Glutamatergic neuron (in vitro differentiated cells): ENCODE measurements at regions not wholly inside any gene's neighbourhood (a gene's known extent, or its start where the extent isn't known, plus 50 kb on each side); places are given as distances from the start of the nearest gene placed in this dataset.

Experiments used
- DNase-seq: peaks from one replicate; pipeline ENCODE4 v3.0.0; 2022
- H3K27ac Mint-ChIP-seq: one replicate; pipeline ENCODE4 v1.8.0; 2020; ENCODE audit warnings: mild to moderate bottlenecking, mixed read lengths, inconsistent platforms; ENCODE audit not compliant: unreplicated experiment
- H3K27me3 Mint-ChIP-seq: one replicate; pipeline ENCODE4 v1.8.0; 2020; ENCODE audit warnings: mild to moderate bottlenecking, moderate library complexity, mixed read lengths, inconsistent platforms; ENCODE audit not compliant: unreplicated experiment
- H3K36me3 Mint-ChIP-seq: one replicate; pipeline ENCODE4 v1.8.0; 2020; ENCODE audit warnings: mild to moderate bottlenecking, mixed read lengths, inconsistent platforms; ENCODE audit not compliant: unreplicated experiment
- H3K4me1 Mint-ChIP-seq: one replicate; pipeline ENCODE4 v1.8.0; 2020; ENCODE audit warnings: mild to moderate bottlenecking, low read depth, mixed read lengths, inconsistent platforms; ENCODE audit not compliant: unreplicated experiment
- H3K4me3 Mint-ChIP-seq: one replicate; pipeline ENCODE4 v1.8.0; 2020; ENCODE audit warnings: mild to moderate bottlenecking, mixed read lengths, inconsistent platforms; ENCODE audit not compliant: unreplicated experiment
- H3K9me3 Mint-ChIP-seq: one replicate; pipeline ENCODE4 v1.8.0; 2020; ENCODE audit warnings: mild to moderate bottlenecking, moderate library complexity, mixed read lengths, inconsistent platforms; ENCODE audit not compliant: unreplicated experiment
- CTCF ChIP-seq: fragments of 200-600 bp; sonication (generic); IDR thresholded peaks from one replicate; pipeline ENCODE4 v1.5.0; 2021; ENCODE audit not compliant: partially characterized antibody, unreplicated experiment

- no peak for DNase-seq
- Mint-ChIP-seq H3K27me3 (no peaks in the 10 kb centered on the region), H3K9me3 (no peaks in the 10 kb centered on the region), H3K4me3 (no peak overlapping the region), H3K27ac (no peak overlapping the region), H3K36me3 (no peaks in the 10 kb centered on the region), H3K4me1 (peaks cover 3% of the 10 kb centered on the region)
- TF ChIP-seq CTCF = no peak
Observed at GRCh38 chr12:13505636-13506035, 309.1 kb downstream of the EMP1 start.

GRCh38 chr12:13505224-13505623, 308.7 kb downstream of the EMP1 start:
- H3K4me3 Mint-ChIP-seq = no peak overlapping the region
- no peak for DNase-seq
- no peak for TF ChIP-seq CTCF
- H3K9me3 Mint-ChIP-seq = no peaks in the 10 kb centered on the region
- H3K27me3 Mint-ChIP-seq = no peaks in the 10 kb centered on the region
- H3K27ac Mint-ChIP-seq = no peak overlapping the region
- H3K36me3 Mint-ChIP-seq = no peaks in the 10 kb centered on the region
- H3K4me1 Mint-ChIP-seq = peaks cover 3% of the 10 kb centered on the region

GRCh38 chr12:13504736-13505135, 308.2 kb downstream of the EMP1 start:
- Mint-ChIP-seq H3K27me3 (peaks cover 1% of the 10 kb centered on the region), H3K27ac (no peak overlapping the region), H3K9me3 (no peaks in the 10 kb centered on the region), H3K36me3 (no peaks in the 10 kb centered on the region), H3K4me3 (no peak overlapping the region), H3K4me1 (peaks cover 3% of the 10 kb centered on the region)
- no peak for DNase-seq
- no peak for TF ChIP-seq CTCF

DNA sequence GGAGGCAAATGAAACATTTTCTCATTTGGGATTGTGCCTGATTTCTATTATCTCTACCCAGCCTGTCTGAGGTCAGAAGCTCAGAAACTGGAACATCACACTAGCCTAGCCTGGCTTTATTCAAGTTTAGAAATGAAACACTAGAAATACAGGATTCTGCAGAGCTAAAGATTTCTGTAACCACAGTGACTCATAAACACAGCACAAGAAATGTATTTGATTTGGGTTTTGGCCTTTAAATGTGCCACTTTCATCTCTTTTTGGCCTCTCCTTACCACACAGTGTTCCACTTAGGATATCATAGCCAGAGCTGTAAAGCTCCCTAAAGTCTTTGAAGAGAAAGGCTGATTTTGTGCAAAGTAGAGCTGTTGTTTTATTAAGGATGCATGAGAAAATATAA, 307.5 kb downstream of the EMP1 start:
- H3K27ac Mint-ChIP-seq = no peak overlapping the region
- H3K4me1 Mint-ChIP-seq = peaks cover 3% of the 10 kb centered on the region
- no peak for DNase-seq
- no peaks in the 10 kb centered on the region for H3K9me3 Mint-ChIP-seq
- H3K4me3 Mint-ChIP-seq = no peak overlapping the region
- TF ChIP-seq CTCF = no peak
- no peaks in the 10 kb centered on the region for H3K36me3 Mint-ChIP-seq
- H3K27me3 Mint-ChIP-seq = peaks cover 7% of the 10 kb centered on the region

GRCh38 chr12:13503094-13503835, 306.7 kb downstream of the EMP1 start:
- DNase-seq = no peak
- no peak overlapping the region for H3K27ac Mint-ChIP-seq
- no peak for TF ChIP-seq CTCF
- peaks cover 3% of the 10 kb centered on the region for H3K4me1 Mint-ChIP-seq
- peaks cover 7% of the 10 kb centered on the region for H3K27me3 Mint-ChIP-seq
- no peaks in the 10 kb centered on the region for H3K9me3 Mint-ChIP-seq
- H3K4me3 Mint-ChIP-seq = no peak overlapping the region
- H3K36me3 Mint-ChIP-seq = no peaks in the 10 kb centered on the region
